Mucosa of rectum (tissue), 2 donors: ENCODE measurements at regions not wholly inside any gene's neighbourhood (a gene's known extent, or its start where the extent isn't known, plus 50 kb on each side); places are given as distances from the start of the nearest gene placed in this dataset.

ENCODE experiments used
- H3K27ac ChIP-seq, 2 donors: one replicate each; pipeline ENCODE4 v1.7.0; 2013; ENCODE audit warnings: inconsistent platforms in 2 of 2, low read depth in 2 of 2, low read length in 2 of 2
- H3K27me3 ChIP-seq, 2 donors: one replicate each; pipeline ENCODE4 v1.7.0; 2013; ENCODE audit warnings: low read length in 2 of 2; ENCODE audit not compliant: control insufficient read depth in 2 of 2, insufficient read depth in 2 of 2
- H3K36me3 ChIP-seq, 2 donors: one replicate each; pipeline ENCODE4 v1.7.0; 2013; ENCODE audit warnings: low read length in 2 of 2; ENCODE audit not compliant: control insufficient read depth in 2 of 2, insufficient read depth in 2 of 2
- H3K4me1 ChIP-seq, 2 donors: one replicate each; pipeline ENCODE4 v1.7.0; 2013; ENCODE audit warnings: low read length in 2 of 2, mild to moderate bottlenecking in 1 of 2; ENCODE audit not compliant: control insufficient read depth in 2 of 2, insufficient read depth in 2 of 2
- H3K4me3 ChIP-seq, 2 donors: one replicate each; pipeline ENCODE4 v1.7.0; 2013; ENCODE audit warnings: low read length in 2 of 2
- H3K9ac ChIP-seq, 2 donors: one replicate each; pipeline ENCODE4 v1.7.0; 2013; ENCODE audit warnings: low read length in 2 of 2, low read depth in 1 of 2, mild to moderate bottlenecking in 1 of 2
- H3K9me3 ChIP-seq, 2 donors: one replicate each; pipeline ENCODE4 v1.7.0; 2013; ENCODE audit warnings: low read length in 2 of 2; ENCODE audit not compliant: control insufficient read depth in 2 of 2
- donor health status: healthy.
- donor health status: Normal muscosa, but diverticular disease.

- no peak overlapping the region for H3K27ac ChIP-seq
- peaks cover 3 to 19% of the 10 kb centered on the region in 2 donors for H3K4me1 ChIP-seq
- no peak overlapping the region for H3K9ac ChIP-seq
- no peaks in the 10 kb centered on the region for H3K27me3 ChIP-seq
- H3K4me3 ChIP-seq, result no peak overlapping the region
- no peaks in the 10 kb centered on the region for H3K9me3 ChIP-seq
- H3K36me3 ChIP-seq, result no peaks in the 10 kb centered on the region
Measured at GRCh38 chr4:71201817-71202576, 136.8 kb upstream of the SLC4A4 start.

- Histone ChIP-seq H3K9ac (no peak overlapping the region), H3K9me3 (no peaks in the 10 kb centered on the region), H3K36me3 (no peaks in the 10 kb centered on the region), H3K27ac (no peak overlapping the region), H3K27me3 (no peaks in the 10 kb centered on the region), H3K4me1 (peaks cover 3 to 19% of the 10 kb centered on the region in 2 donors), H3K4me3 (no peak overlapping the region)
Measured at GRCh38 chr4:71202705-71203104, 136.1 kb upstream of the SLC4A4 start.

- Histone ChIP-seq H3K27ac (no peak overlapping the region), H3K36me3 (no peaks in the 10 kb centered on the region), H3K27me3 (no peaks in the 10 kb centered on the region), H3K4me1 (peaks cover 3 to 14% of the 10 kb centered on the region in 2 donors), H3K4me3 (no peak overlapping the region), H3K9me3 (no peaks in the 10 kb centered on the region), H3K9ac (no peak overlapping the region)
Measured at GRCh38 chr4:71204056-71204455, 134.8 kb upstream of the SLC4A4 start.

GRCh38 chr4:71206763-71207162, 132.1 kb upstream of the SLC4A4 start:
- peaks cover 0 to 3% of the 10 kb centered on the region in 2 donors for H3K4me1 ChIP-seq
- no peak overlapping the region for H3K27ac ChIP-seq

GRCh38 chr4:71209161-71209560, 129.7 kb upstream of the SLC4A4 start:
- Histone ChIP-seq H3K27ac (no peak overlapping the region), H3K36me3 (peaks cover 2 to 3% of the 10 kb centered on the region in 2 donors), H3K9me3 (no peaks in the 10 kb centered on the region), H3K27me3 (no peaks in the 10 kb centered on the region), H3K4me3 (no peak overlapping the region), H3K4me1 (peaks cover 3 to 7% of the 10 kb centered on the region in 2 donors), H3K9ac (no peak overlapping the region)

More at GRCh38 chr4:71206763-71207162, 132.1 kb upstream of the SLC4A4 start:
- Histone ChIP-seq H3K9me3 (no peaks in the 10 kb centered on the region), H3K27me3 (no peaks in the 10 kb centered on the region), H3K36me3 (peaks cover 0 to 2% of the 10 kb centered on the region in 2 donors), H3K4me3 (no peak overlapping the region), H3K9ac (no peak overlapping the region)

GRCh38 chr4:71210823-71211222, 128.0 kb upstream of the SLC4A4 start:
- Histone ChIP-seq H3K4me3 (no peak overlapping the region), H3K4me1 (peaks cover 3 to 9% of the 10 kb centered on the region in 2 donors), H3K36me3 (peaks cover 2 to 3% of the 10 kb centered on the region in 2 donors), H3K27me3 (no peaks in the 10 kb centered on the region), H3K9me3 (no peaks in the 10 kb centered on the region), H3K9ac (no peak overlapping the region), H3K27ac (no peak overlapping the region)

GRCh38 chr4:71211748-71212147, 127.1 kb upstream of the SLC4A4 start:
- Histone ChIP-seq H3K27me3 (no peaks in the 10 kb centered on the region), H3K4me3 (no peak overlapping the region), H3K4me1 (peaks cover 3 to 9% of the 10 kb centered on the region in 2 donors), H3K9me3 (no peaks in the 10 kb centered on the region), H3K9ac (no peak overlapping the region), H3K36me3 (peaks cover 2 to 3% of the 10 kb centered on the region in 2 donors), H3K27ac (peak overlapping the region in 1 of 2 donors; percentile 21)

- H3K27me3 ChIP-seq, result no peaks in the 10 kb centered on the region
- H3K9me3 ChIP-seq, result no peaks in the 10 kb centered on the region
- H3K4me1 ChIP-seq, result peaks cover 3 to 9% of the 10 kb centered on the region in 2 donors
- H3K9ac ChIP-seq, result no peak overlapping the region
- H3K36me3 ChIP-seq, result peaks cover 2 to 3% of the 10 kb centered on the region in 2 donors
- peak overlapping the region in 1 of 2 donors; percentile 21 for H3K27ac ChIP-seq
- H3K4me3 ChIP-seq, result no peak overlapping the region
Measured at GRCh38 chr4:71212216-71212615, 126.6 kb upstream of the SLC4A4 start.

GRCh38 chr4:71214578-71214977, 124.2 kb upstream of the SLC4A4 start:
- Histone ChIP-seq H3K27ac (no peak overlapping the region), H3K36me3 (peaks cover 2 to 3% of the 10 kb centered on the region in 2 donors), H3K27me3 (no peaks in the 10 kb centered on the region), H3K9ac (no peak overlapping the region), H3K4me3 (no peak overlapping the region), H3K9me3 (no peaks in the 10 kb centered on the region), H3K4me1 (peaks cover 3 to 9% of the 10 kb centered on the region in 2 donors)

GRCh38 chr4:71216316-71216959, 122.4 kb upstream of the SLC4A4 start:
- Histone ChIP-seq H3K9me3 (no peaks in the 10 kb centered on the region), H3K36me3 (peaks cover 0 to 3% of the 10 kb centered on the region in 2 donors), H3K4me1 (peaks cover 3 to 9% of the 10 kb centered on the region in 2 donors), H3K27ac (no peak overlapping the region), H3K9ac (no peak overlapping the region), H3K27me3 (no peaks in the 10 kb centered on the region), H3K4me3 (no peak overlapping the region)
